Pancreas (tissue), 10 donors: ENCODE measurements at regions not wholly inside any gene's neighbourhood (a gene's known extent, or its start where the extent isn't known, plus 50 kb on each side); places are given as distances from the start of the nearest gene placed in this dataset.

Experiments used
- ATAC-seq, 4 donors: fragments of 200-7000 bp; cut with Tn5 transposase; one replicate each; pipeline versions ENCODE4 v1.8.0 to v1.9.1; 2020; ENCODE audit warnings: mild to moderate bottlenecking in 4 of 4, moderate library complexity in 4 of 4
- DNase-seq, 6 donors: peaks; one replicate each; pipeline ENCODE4 v3.0.0-alpha.2; 2020
- FAIRE-seq: peaks from 2 replicates; lab custom pipeline; 2012; peaks lifted over from hg19 to GRCh38; lab: Jason Lieb, UNC
- H3K27ac ChIP-seq, 4 donors: fragments of 200-600 bp; sonication (generic); 1 replicate in 3 of 4; 2 replicates in 1 of 4; pipeline versions ENCODE4 v1.5.0 to v1.8.0; 2020
- H3K27me3 ChIP-seq, 4 donors: fragments of 200-600 bp; one replicate each; pipeline ENCODE4 v1.8.0; 2021
- H3K36me3 ChIP-seq, 3 donors: fragments of 200-600 bp; sonication (generic) in 1 of 3; one replicate each; pipeline versions ENCODE4 v1.5.0 to v1.8.0; 2020 to 2021
- H3K4me1 ChIP-seq, 3 donors: fragments of 200-600 bp; one replicate each; pipeline ENCODE4 v1.8.0; 2021
- H3K4me3 ChIP-seq, 4 donors: fragments of 200-600 bp; sonication (generic) in 2 of 4; one replicate each; pipeline versions ENCODE4 v1.5.0 to v1.8.0; 2020 to 2021
- H3K9me3 ChIP-seq, 4 donors: fragments of 200-600 bp; one replicate each; pipeline ENCODE4 v1.8.0; 2021
- CTCF ChIP-seq, 4 donors: fragments of 200-600 bp; sonication (generic) in 3 of 4; IDR thresholded peaks; one replicate each; pipeline versions ENCODE4 v1.5.0 to v1.8.0; 2021; ENCODE audit warnings: antibody characterized with exemption in 4 of 4
- WGBS, 2 donors: extraction: QIAGEN DNeasy Blood & Tissue Kit; methylation state at CpG; one replicate each; pipeline ENCODE4 v1.1.7; 2013; 5-methylcytosine and 5-hydroxymethylcytosine counted together
- intact Hi-C, 3 donors: fragments of 100-400 bp; cut with DNase I; formaldehyde crosslinking; loops; one replicate each; pipeline versions ENCODE4 v1.11.1 to v1.14.2; 2022
- donor health status: healthy with polysubstance abuse.
- donor health status: DM: no; HTN: no; CAD: no; lungs with moderate emphysema.
- donor health status: DM: no; HTN: no; CAD: no.
- donor health status: control.
- donor health status: control.
- donor health status: Bipolar disorder and iron deficiency.
- donor health status: DM: yes; HTN: yes; CAD: no.
- donor health status: DM: no; HTN: no; CAD: no.
- donor health status: DM: no; HTN: no; CAD: no.
- donor health status: DM: yes; HTN: yes; CAD: no.

DNA sequence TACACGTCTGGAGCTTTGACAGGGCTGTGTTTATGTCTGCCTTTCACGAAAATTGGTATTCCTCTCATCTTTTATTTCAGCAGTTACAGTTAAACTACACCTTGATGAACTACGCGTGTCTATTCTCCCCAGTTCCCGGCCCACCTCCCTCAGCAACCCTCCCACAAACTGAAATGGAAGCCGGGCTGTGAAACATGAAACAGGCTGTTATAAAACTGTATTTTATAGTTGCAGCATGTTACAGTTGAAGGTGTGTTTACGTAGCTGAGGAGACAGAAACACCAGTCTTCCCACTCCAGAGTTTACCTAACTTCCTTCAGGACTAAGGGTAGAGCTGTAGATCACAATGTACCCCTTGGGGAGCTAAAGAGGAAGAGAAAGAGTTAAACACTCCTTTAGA, 228.3 kb upstream of the ZNF32 start:
- FAIRE-seq: no peak
- no peak for ATAC-seq
- Histone ChIP-seq H3K4me3 (no peak overlapping the region), H3K27ac (no peak overlapping the region), H3K4me1 (no peaks in the 10 kb centered on the region), H3K36me3 (no peaks in the 10 kb centered on the region), H3K27me3 (no peaks in the 10 kb centered on the region), H3K9me3 (no peaks in the 10 kb centered on the region)
- DNase-seq: no peak
- TF ChIP-seq CTCF (IDR thresholded peaks at IDR 0.05): no peak
- intact Hi-C loops: no loop called here
- WGBS, 2 donors: 85 to 86% methylated on average over 7 of the region's 7 CpGs

DNA sequence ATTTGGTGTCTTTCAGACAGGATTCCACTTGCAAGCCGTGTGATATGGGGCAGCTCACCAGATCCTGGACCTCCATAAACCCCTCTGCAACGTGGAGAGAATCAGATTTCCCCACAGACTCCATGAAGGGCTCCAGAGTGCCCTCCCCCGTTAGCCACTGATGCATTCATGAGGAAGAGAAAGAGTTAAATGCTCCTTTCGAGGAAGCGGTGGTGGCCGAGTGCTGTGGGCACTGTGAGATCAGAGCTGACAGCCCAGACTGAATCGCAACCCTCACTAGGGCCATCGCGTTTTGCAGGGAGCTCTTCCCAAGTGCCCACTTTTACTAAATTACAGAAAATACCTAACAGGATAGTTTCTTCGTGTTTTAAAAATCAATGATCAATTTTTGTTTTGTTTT, 226.3 kb upstream of the ZNF32 start:
- no peaks in the 10 kb centered on the region for H3K36me3 ChIP-seq
- intact Hi-C loops: no loop called here
- 64 to 65% methylated on average over 10 of the region's 10 CpGs for WGBS, 2 donors
- H3K4me3 ChIP-seq: no peak overlapping the region
- no peaks in the 10 kb centered on the region for H3K4me1 ChIP-seq
- H3K9me3 ChIP-seq: no peaks in the 10 kb centered on the region
- H3K27ac ChIP-seq: no peak overlapping the region
- FAIRE-seq (no peak), ATAC-seq (no peak), DNase-seq (no peak)
- no peak for TF ChIP-seq CTCF (IDR thresholded peaks at IDR 0.05)
- H3K27me3 ChIP-seq: no peaks in the 10 kb centered on the region

DNA sequence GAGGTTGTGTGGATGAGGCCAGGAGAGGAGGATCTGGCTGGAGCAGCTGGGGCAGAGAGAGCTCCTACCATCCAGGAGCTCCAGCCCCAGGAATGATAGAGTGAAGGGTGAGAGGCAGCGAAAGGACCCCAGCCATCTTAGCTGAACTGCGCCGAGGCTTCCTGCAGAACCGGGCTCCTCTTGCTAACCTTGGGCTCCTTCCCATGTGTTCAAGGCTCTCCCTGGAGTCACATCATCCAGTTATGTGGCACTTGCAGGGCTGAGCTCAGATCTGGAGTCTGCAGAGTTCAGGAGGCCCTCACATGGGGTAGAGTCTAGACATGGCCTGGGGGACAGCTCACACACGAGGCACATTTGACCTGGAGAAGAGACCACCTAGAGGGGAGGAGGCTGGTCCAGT, 225.0 kb upstream of the ZNF32 start:
- FAIRE-seq: no peak
- TF ChIP-seq CTCF (IDR thresholded peaks at IDR 0.05): no peak
- Histone ChIP-seq H3K9me3 (no peaks in the 10 kb centered on the region), H3K36me3 (no peaks in the 10 kb centered on the region), H3K27ac (no peak overlapping the region), H3K4me1 (no peaks in the 10 kb centered on the region), H3K27me3 (no peaks in the 10 kb centered on the region), H3K4me3 (no peak overlapping the region)
- WGBS, 2 donors: 92 to 93% methylated on average over 5 of the region's 5 CpGs
- ATAC-seq: no peak
- peak in 1 of 6 donors; percentile 4 for DNase-seq
- intact Hi-C loops: no loop called here

- FAIRE-seq (no peak), ATAC-seq (no peak), DNase-seq (no peak)
- Histone ChIP-seq H3K9me3 (no peaks in the 10 kb centered on the region), H3K27me3 (no peaks in the 10 kb centered on the region), H3K4me1 (no peaks in the 10 kb centered on the region), H3K36me3 (no peaks in the 10 kb centered on the region), H3K27ac (no peak overlapping the region), H3K4me3 (no peak overlapping the region)
- intact Hi-C loops: no loop called here
- WGBS, 2 donors: 92% methylated on average over 6 of the region's 6 CpGs
- TF ChIP-seq CTCF (IDR thresholded peaks at IDR 0.05): no peak
Measured at GRCh38 chr10:43872644-43873043, 224.0 kb upstream of the ZNF32 start.

DNA sequence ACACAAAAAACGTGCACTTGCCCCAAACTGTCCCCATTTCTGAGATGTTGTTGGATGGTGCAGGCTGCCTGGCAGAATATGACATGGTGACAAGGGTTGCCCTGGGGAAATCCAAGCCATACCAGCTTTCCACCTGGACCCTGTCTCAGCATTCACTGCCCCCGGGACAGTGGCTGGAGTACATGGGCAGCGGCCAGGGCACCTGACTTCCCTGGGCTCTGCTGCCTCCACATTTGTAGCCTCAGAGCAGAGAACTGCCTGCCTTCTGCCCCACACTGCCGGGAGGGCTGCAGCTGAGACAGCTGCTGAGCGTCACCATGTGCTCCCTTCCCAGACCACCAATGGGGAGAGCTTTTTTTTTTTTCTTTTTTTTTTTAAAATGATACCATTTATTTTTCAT, 222.9 kb upstream of the ZNF32 start:
- intact Hi-C loops: no loop called here
- H3K4me1 ChIP-seq: no peaks in the 10 kb centered on the region
- FAIRE-seq: no peak
- no peaks in the 10 kb centered on the region for H3K9me3 ChIP-seq
- H3K36me3 ChIP-seq: no peaks in the 10 kb centered on the region
- H3K27ac ChIP-seq: no peak overlapping the region
- no peak for DNase-seq
- H3K4me3 ChIP-seq: no peak overlapping the region
- no peaks in the 10 kb centered on the region for H3K27me3 ChIP-seq
- 67 to 73% methylated on average over 5 of the region's 5 CpGs for WGBS, 2 donors
- TF ChIP-seq CTCF (IDR thresholded peaks at IDR 0.05): no peak
- ATAC-seq: no peak
